ENCODE measurements at regions not wholly inside any gene's neighbourhood (a gene's known extent, or its start where the extent isn't known, plus 50 kb on each side); places are given as distances from the start of the nearest gene placed in this dataset.

- TF ChIP-seq CTCF (IDR thresholded peaks at IDR 0.05; ENCODE audit: insufficient read depth, low read depth, low read length), result no peak
- no peak for TF ChIP-seq EZH2 (IDR thresholded peaks at IDR 0.05; ENCODE audit: insufficient read depth, low read length)
Measured at GRCh38 chr12:86601550-86602308, 345.5 kb upstream of the MGAT4C start.

Measured in astrocyte (in vitro differentiated cells and primary cell).